ENCODE measurements at regions not wholly inside any gene's neighbourhood (a gene's known extent, or its start where the extent isn't known, plus 50 kb on each side); places are given as distances from the start of the nearest gene placed in this dataset.
A peak's percentile ranks its signal among the peaks of the same experiment; 100 is the strongest.
"Not testable (repeated sequence)": the region's sequence is repeated elsewhere in the genome, so short reads cannot be mapped to it uniquely, and the experiment has no call there.

GRCh38 chr10:114872519-114873087, 51.0 kb downstream of the FHIP2A start:
- ChIA-PET POLR2A (no interaction called here), CTCF (interaction anchor here (1.2 to 5.1 kb wide), 3 partner anchors 6 to 568 kb away, joined by 3 to 35 read pairs (median 4); partner anchors contain the start of gene FHIP2A)
- Mint-ChIP-seq H3K9me3 (no peaks in the 10 kb centered on the region), H3K4me1 (ENCODE audit: low read depth) (peaks cover 2% of the 10 kb centered on the region), H3K27ac (no peak overlapping the region), H3K4me3 (no peak overlapping the region), H3K27me3 (peaks cover 24% of the 10 kb centered on the region), H3K36me3 (no peaks in the 10 kb centered on the region)
- no peak for DNase-seq
- intact Hi-C loops (cut with micrococcal nuclease), result loop anchor here (10.0 kb wide), 2 partner anchors 178 to 222 kb away; partner anchors contain the start of gene ATRNL1

DNA sequence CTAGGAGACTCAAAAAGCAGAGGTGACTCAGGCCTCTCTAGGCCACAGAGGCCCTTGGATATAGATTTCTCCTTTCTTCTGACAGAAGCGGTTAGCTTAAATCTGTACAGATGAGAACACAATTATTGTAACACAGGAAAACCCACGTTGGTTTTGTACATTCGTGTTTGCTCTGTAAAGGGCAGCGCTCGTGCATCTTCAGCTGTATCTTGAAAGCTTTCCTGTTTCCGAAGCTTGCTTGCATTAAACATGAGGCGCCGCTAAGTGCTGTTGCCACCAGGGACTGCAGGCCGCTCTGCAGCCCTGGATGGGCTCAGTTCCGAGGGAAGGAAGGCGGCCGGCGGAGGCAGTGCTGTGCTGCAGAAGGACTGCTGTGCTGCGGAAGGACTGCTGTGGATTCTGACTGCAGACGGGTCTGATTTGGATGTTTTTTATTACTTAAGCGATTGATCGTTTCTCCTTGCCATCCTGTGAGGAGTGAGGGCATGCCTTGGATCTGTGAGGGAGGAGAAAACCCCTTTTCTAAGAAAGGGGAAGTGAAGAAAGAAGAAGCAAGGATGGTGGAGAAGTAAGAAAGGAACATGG, 53.3 kb downstream of the FHIP2A start:
- Mint-ChIP-seq H3K36me3 (no peaks in the 10 kb centered on the region), H3K4me3 (no peak overlapping the region), H3K27me3 (peaks cover 28% of the 10 kb centered on the region), H3K4me1 (ENCODE audit: low read depth) (peaks cover 6% of the 10 kb centered on the region), H3K27ac (no peak overlapping the region), H3K9me3 (no peaks in the 10 kb centered on the region)
- CTCF ChIA-PET, result no interaction called here
- POLR2A ChIA-PET, result no interaction called here
- peak; percentile 21 for DNase-seq
- intact Hi-C loops (cut with micrococcal nuclease), result loop anchor here (10.0 kb wide), 2 partner anchors 180 to 220 kb away; partner anchors contain the start of gene ATRNL1

GRCh38 chr10:114875590-114876081, 54.1 kb downstream of the FHIP2A start:
- H3K9me3 Mint-ChIP-seq; POLR2A ChIA-PET; H3K4me3 Mint-ChIP-seq; H3K27ac Mint-ChIP-seq; H3K4me1 Mint-ChIP-seq (ENCODE audit: low read depth); H3K36me3 Mint-ChIP-seq; DNase-seq: not testable (repeated sequence)
- intact Hi-C loops (cut with micrococcal nuclease), result loop anchor here (10.0 kb wide), 2 partner anchors 181 to 219 kb away; partner anchors contain the start of gene ATRNL1
- peaks cover 28% of the 10 kb centered on the region for H3K27me3 Mint-ChIP-seq
- CTCF ChIA-PET, result interaction anchor here (1.0 to 4.8 kb wide), 2 partner anchors 31 to 254 kb away, joined by 3 to 55 read pairs; no protein-coding TSS in a partner anchor

- ChIA-PET POLR2A (no interaction called here), CTCF (interaction anchor here (0.7 to 5.5 kb wide), 9 partner anchors 6 to 253 kb away, joined by 3 to 55 read pairs (median 3); no protein-coding TSS in a partner anchor)
- Mint-ChIP-seq H3K9me3 (no peaks in the 10 kb centered on the region), H3K27ac (no peak overlapping the region), H3K4me3 (no peak overlapping the region), H3K27me3 (peaks cover 28% of the 10 kb centered on the region), H3K36me3 (no peaks in the 10 kb centered on the region), H3K4me1 (ENCODE audit: low read depth) (peaks cover 6% of the 10 kb centered on the region)
- intact Hi-C loops (cut with micrococcal nuclease), result loop anchor here (10.0 kb wide), 2 partner anchors 181 to 219 kb away; partner anchors contain the start of gene ATRNL1
- DNase-seq, result no peak
Measured at GRCh38 chr10:114876169-114876568, 54.6 kb downstream of the FHIP2A start.

DNA sequence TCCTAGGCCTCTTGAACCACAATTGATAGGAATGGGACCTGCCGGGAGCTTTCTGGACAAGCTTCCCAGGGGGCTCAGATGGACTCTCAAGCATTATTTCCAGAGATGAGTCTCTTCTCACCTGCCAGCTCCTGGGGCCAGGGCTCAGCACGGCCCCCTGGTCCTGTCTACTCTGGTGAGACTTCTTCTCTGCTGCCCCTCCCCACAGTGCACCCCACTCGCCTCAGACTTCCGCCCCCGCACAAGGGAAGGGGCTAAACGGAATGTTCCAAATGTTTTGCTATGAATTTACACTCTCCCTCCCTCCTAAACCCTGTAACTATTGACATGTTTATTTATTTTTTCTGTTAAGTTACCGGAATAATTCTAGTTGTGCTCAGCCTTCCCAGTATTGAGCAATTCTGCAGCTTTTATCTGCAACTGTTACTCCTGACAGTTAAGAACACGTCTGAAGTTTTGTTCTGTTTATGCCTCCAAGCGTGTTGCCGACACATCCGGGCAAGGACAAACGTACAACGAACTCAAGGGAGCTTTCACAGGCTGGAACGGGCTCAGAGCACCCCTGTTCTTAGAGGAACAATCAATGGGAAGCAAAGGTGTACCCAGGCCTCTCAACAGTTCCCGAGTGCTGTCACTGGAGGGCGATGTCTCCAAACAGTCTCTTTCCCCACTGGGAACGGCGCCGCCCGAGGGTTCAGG, 55.2 kb downstream of the FHIP2A start:
- no peaks in the 10 kb centered on the region for H3K9me3 Mint-ChIP-seq
- peaks cover 6% of the 10 kb centered on the region for H3K4me1 Mint-ChIP-seq (ENCODE audit: low read depth)
- no peak overlapping the region for H3K4me3 Mint-ChIP-seq
- ChIA-PET POLR2A (no interaction called here), CTCF (interaction anchor here (0.7 to 5.5 kb wide), 14 partner anchors 7 to 253 kb away, joined by 3 to 55 read pairs (median 4); partner anchors contain the start of gene TRUB1)
- intact Hi-C loops (cut with micrococcal nuclease), result loop anchor here (1.0 to 10.0 kb wide), 3 partner anchors 182 to 253 kb away; partner anchors contain the start of gene ATRNL1
- peaks cover 28% of the 10 kb centered on the region for H3K27me3 Mint-ChIP-seq
- H3K36me3 Mint-ChIP-seq, result no peaks in the 10 kb centered on the region
- H3K27ac Mint-ChIP-seq, result no peak overlapping the region
- DNase-seq, result peak; percentile 68

DNA sequence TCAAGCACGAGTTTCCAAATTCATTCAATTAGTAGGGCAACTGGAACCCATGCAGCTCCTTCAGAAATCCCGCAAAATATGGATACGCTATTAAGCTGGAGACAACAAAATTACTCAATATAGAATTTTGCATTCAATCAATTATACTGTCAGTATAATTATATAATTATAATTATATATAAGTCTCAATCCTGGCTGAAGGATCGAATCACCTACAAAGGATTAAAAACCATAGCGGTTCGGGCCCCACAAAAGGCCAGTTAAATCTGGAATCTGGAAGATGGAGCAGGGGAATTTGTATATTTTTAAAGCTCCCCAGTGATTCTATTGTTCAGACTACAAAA, 55.7 kb downstream of the FHIP2A start:
- H3K27ac Mint-ChIP-seq, result no peak overlapping the region
- intact Hi-C loops (cut with micrococcal nuclease), result loop anchor here (1.0 to 10.0 kb wide), 3 partner anchors 182 to 252 kb away; partner anchors contain the start of gene ATRNL1
- H3K27me3 Mint-ChIP-seq, result peaks cover 28% of the 10 kb centered on the region
- no peaks in the 10 kb centered on the region for H3K9me3 Mint-ChIP-seq
- CTCF ChIA-PET, result interaction anchor here (0.8 to 5.5 kb wide), 10 partner anchors 7 to 252 kb away, joined by 3 to 55 read pairs (median 6); partner anchors contain the start of gene TRUB1
- H3K4me3 Mint-ChIP-seq, result no peak overlapping the region
- H3K36me3 Mint-ChIP-seq, result no peaks in the 10 kb centered on the region
- H3K4me1 Mint-ChIP-seq (ENCODE audit: low read depth), result peaks cover 6% of the 10 kb centered on the region
- POLR2A ChIA-PET, result no interaction called here
- no peak for DNase-seq

- POLR2A ChIA-PET, result no interaction called here
- H3K4me1 Mint-ChIP-seq (ENCODE audit: low read depth), result peaks cover 6% of the 10 kb centered on the region
- peaks cover 22% of the 10 kb centered on the region for H3K27me3 Mint-ChIP-seq
- no peak for DNase-seq
- no peaks in the 10 kb centered on the region for H3K9me3 Mint-ChIP-seq
- CTCF ChIA-PET, result interaction anchor here (0.7 to 5.5 kb wide), 16 partner anchors 9 to 575 kb away, joined by 3 to 55 read pairs (median 4); partner anchors contain the start of gene TRUB1
- intact Hi-C loops (cut with micrococcal nuclease), result loop anchor here (1.0 to 10.0 kb wide), 3 partner anchors 184 to 329 kb away; partner anchors contain the start of gene ATRNL1
- no peaks in the 10 kb centered on the region for H3K36me3 Mint-ChIP-seq
- no peak overlapping the region for H3K4me3 Mint-ChIP-seq
- H3K27ac Mint-ChIP-seq, result no peak overlapping the region
Measured at GRCh38 chr10:114879093-114879492, 57.5 kb downstream of the FHIP2A start.

GRCh38 chr10:114879541-114880158, 58.1 kb downstream of the FHIP2A start:
- Mint-ChIP-seq H3K9me3 (no peaks in the 10 kb centered on the region), H3K4me3 (no peak overlapping the region)

DNA sequence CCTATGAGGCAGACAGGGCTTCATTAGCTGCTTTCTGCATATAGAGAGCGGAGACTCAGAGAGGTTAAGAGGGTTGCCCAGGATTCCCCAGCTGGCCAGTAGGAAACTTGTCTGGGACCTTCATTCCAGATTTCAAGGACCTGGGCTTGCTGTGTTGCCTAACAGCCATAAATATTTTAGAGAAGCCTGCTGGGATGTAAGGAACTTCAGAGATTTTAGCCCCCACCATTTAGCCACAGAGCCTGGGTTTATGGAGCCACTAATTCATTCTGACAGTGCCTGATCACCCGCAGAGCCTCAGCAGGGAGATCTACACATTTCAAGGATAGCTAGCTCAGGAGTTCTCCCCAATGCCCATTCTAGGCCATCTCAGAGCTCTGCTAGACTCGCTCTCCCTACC, 56.6 kb upstream of the TRUB1 start:
- CTCF ChIA-PET, result interaction anchor here (5.5 kb wide), 1 partner anchor 12 kb away, joined by 35 read pairs; no protein-coding TSS in a partner anchor
- Mint-ChIP-seq H3K9me3 (no peaks in the 10 kb centered on the region), H3K36me3 (no peaks in the 10 kb centered on the region), H3K27ac (no peak overlapping the region), H3K27me3 (peaks cover 14% of the 10 kb centered on the region), H3K4me3 (no peak overlapping the region), H3K4me1 (ENCODE audit: low read depth) (peaks cover 6% of the 10 kb centered on the region)
- intact Hi-C loops (cut with micrococcal nuclease), result no loop called here
- POLR2A ChIA-PET, result no interaction called here
- no peak for DNase-seq

More at GRCh38 chr10:114879541-114880158, 58.1 kb downstream of the FHIP2A start:
- POLR2A ChIA-PET, result interaction anchor here (0.6 kb wide), 1 partner anchor 1580 kb away, joined by 3 read pairs; no protein-coding TSS in a partner anchor
- Mint-ChIP-seq H3K27me3 (peaks cover 22% of the 10 kb centered on the region), H3K36me3 (no peaks in the 10 kb centered on the region), H3K4me1 (ENCODE audit: low read depth) (peaks cover 6% of the 10 kb centered on the region), H3K27ac (no peak overlapping the region)
- CTCF ChIA-PET, result interaction anchor here (0.5 to 5.5 kb wide), 15 partner anchors 10 to 576 kb away, joined by 3 to 55 read pairs (median 4); partner anchors contain the start of gene TRUB1
- intact Hi-C loops (cut with micrococcal nuclease), result loop anchor here (1.0 to 10.0 kb wide), 3 partner anchors 185 to 329 kb away; partner anchors contain the start of gene ATRNL1
- peak; percentile 67 for DNase-seq

DNA sequence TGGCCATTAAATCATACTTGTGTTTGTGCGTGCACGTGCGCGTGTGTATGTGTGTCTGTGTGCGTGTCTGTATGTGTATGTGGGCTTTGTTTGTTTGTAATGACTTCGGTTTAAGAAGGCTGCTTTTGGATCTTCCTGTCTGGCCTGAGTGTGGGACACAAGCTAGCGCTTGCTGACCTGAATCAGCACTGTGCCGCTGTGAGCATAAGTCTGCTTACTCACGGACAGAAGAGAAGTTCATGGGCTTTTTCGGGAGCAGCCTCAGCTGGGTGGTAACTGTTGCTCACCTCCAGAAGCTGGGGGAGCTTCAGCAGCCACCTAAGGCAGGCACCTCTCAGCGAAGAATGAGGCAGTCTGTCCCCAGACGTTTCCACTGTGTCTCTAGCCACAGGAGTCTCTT, 56.1 kb upstream of the TRUB1 start:
- Mint-ChIP-seq H3K27me3 (peaks cover 12% of the 10 kb centered on the region), H3K9me3 (no peaks in the 10 kb centered on the region), H3K4me3 (no peak overlapping the region), H3K27ac (no peak overlapping the region), H3K36me3 (no peaks in the 10 kb centered on the region), H3K4me1 (ENCODE audit: low read depth) (peaks cover 5% of the 10 kb centered on the region)
- intact Hi-C loops (cut with micrococcal nuclease), result no loop called here
- CTCF ChIA-PET, result no interaction called here
- no peak for DNase-seq
- POLR2A ChIA-PET, result no interaction called here

GRCh38 chr10:114885443-114885842, 52.6 kb upstream of the TRUB1 start:
- ChIA-PET POLR2A (interaction anchor here (1.1 kb wide), 1 partner anchor 29 kb away, joined by 4 read pairs; no protein-coding TSS in a partner anchor), CTCF (no interaction called here)
- intact Hi-C loops (cut with micrococcal nuclease), result no loop called here
- H3K4me3 Mint-ChIP-seq, result no peak overlapping the region
- H3K9me3 Mint-ChIP-seq, result no peaks in the 10 kb centered on the region
- peaks cover 12% of the 10 kb centered on the region for H3K27me3 Mint-ChIP-seq
- H3K4me1 Mint-ChIP-seq (ENCODE audit: low read depth), result no peaks in the 10 kb centered on the region
- DNase-seq, result no peak
- H3K36me3 Mint-ChIP-seq, result no peaks in the 10 kb centered on the region
- no peak overlapping the region for H3K27ac Mint-ChIP-seq
